T-helper 2 cell (primary cell): ENCODE measurements at regions not wholly inside any gene's neighbourhood (a gene's known extent, or its start where the extent isn't known, plus 50 kb on each side); places are given as distances from the start of the nearest gene placed in this dataset.

Experiments used
- DNase-seq, 5 experiments: peaks; one replicate each; pipeline versions ENCODE4 v3.0.0 to v3.0.0-alpha.2; 2012 to 2022

DNA sequence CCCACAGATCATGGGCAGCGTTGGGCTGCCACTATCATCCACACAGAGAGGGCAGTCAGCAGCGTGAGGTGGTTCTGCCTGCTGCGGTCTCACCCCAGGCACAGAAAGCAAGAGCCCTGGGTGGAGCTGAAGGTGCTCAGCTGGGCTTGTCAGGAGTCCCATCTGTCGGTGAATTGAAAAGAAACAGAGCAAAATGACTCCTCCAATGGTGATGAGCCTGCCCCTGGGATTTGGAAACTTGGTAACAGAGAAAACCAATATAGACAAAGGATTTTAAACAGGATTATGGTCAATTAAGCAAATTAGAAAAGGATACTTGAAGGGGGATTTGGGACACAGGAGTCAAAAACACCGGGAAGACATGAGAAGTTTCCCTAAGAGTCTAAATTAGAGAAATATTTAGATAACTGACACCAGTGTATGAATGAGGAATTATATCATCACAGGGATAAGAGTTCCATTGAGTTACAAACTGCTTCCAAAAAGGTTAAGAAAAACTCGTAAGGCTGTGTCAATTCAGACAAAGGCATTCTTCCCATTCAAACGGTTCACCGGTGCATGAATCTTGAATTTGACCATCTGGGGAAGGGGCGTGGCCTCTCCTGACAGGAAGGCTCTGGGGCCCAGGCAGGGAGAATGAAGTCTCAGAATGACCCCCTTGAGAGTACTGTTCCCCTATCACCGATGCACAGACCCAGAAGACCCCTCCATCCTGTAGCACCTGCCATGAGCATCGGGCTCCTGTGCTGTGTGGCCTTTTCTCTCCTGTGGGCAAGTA is 70.0 kb upstream of the PRSS58 start:
- DNase-seq = peak in 1 of 5 experiments; percentile 37

DNA sequence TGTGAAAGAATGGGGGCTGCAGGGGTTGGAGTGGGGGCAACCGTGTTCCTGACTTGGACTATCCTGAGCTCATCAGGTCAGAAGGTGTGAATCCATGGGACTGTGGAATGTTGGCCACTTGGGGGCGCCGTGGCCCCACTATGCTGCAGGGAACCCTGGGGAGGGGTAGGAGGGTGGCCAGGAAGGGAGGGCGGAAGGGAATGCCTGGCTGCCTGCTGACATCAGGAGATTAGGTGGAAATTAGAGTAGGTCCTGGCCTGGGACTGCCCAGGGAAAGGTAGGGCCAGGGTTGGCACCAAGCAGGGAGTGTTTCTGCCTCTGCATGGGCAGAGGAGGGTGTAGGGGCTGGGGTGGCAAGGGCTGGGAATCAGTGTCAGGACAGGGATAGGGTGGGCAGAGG is 65.8 kb upstream of the PRSS58 start:
- peak in 4 of 5 experiments; percentile 20 to 25 (median 22) for DNase-seq

DNA sequence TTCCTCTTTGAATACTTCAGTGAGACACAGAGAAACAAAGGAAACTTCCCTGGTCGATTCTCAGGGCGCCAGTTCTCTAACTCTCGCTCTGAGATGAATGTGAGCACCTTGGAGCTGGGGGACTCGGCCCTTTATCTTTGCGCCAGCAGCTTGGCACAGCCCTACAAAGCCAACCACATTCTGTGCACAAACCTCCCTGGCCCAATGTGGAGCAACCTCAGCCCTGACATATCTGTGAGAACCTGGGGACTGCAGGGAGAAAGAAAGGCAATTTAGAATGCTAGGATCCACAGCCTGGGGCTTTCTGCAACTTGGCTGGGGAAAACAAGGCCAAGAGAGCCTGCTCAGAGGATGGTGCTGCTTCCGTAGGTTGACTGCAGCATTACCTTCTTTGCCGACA is 63.5 kb upstream of the PRSS58 start:
- no peak for DNase-seq

DNA sequence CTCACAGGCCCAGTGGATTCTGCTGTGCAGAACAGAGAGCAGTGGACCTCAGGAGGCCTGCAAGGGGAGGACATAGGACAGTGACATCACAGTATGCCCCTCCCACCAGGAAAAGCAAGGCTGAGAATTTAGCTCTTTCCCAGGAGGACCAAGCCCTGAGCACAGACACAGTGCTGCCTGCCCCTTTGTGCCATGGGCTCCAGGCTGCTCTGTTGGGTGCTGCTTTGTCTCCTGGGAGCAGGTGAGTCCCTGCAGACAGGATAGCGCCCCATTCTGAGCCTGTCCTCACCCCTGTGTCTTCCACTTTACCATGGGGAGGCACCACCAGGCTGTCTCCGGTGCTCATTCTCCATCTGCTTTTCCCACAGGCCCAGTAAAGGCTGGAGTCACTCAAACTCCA is 63.0 kb upstream of the PRSS58 start:
- no peak for DNase-seq

- DNase-seq = peak in 2 of 5 experiments; percentile 34 to 49
These were observed 62.1 kb upstream of the PRSS58 start for GRCh38 chr7:142319970-142320369.

GRCh38 chr7:142314281-142314680 is 56.4 kb upstream of the PRSS58 start:
- DNase-seq = no peak

GRCh38 chr7:142313528-142313927 is 55.7 kb upstream of the PRSS58 start:
- DNase-seq = peak in 2 of 5 experiments; percentile 53 to 64

GRCh38 chr7:142311876-142312275 is 54.0 kb upstream of the PRSS58 start:
- DNase-seq = no peak

- DNase-seq = no peak
These were observed 51.1 kb upstream of the PRSS58 start for GRCh38 chr7:142308918-142309317.

DNA sequence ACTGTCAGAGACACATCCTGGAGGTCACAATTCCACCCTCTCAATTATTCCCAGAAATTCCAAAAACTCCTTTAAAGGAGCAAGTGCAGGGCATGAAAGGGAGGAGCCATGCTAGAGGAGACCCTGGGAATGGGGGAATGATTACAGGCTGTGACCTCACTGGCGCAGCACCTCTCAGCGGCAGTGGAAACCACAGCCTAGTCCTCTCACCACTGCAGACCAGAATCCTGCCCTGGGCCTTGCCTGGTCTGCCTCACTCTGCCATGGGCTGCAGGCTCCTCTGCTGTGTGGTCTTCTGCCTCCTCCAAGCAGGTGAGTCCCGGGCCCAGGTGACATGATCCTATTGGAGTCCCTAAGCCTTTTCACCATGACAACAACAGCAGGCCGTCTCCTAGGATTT is 50.5 kb upstream of the PRSS58 start:
- peak in 1 of 5 experiments; percentile 33 for DNase-seq
